ENCODE measurements at regions not wholly inside any gene's neighbourhood (a gene's known extent, or its start where the extent isn't known, plus 50 kb on each side); places are given as distances from the start of the nearest gene placed in this dataset.

GRCh38 chr7:35355199-35355598 lies 101.3 kb upstream of the TBX20 start:
- TF ChIP-seq, protein P1, sequence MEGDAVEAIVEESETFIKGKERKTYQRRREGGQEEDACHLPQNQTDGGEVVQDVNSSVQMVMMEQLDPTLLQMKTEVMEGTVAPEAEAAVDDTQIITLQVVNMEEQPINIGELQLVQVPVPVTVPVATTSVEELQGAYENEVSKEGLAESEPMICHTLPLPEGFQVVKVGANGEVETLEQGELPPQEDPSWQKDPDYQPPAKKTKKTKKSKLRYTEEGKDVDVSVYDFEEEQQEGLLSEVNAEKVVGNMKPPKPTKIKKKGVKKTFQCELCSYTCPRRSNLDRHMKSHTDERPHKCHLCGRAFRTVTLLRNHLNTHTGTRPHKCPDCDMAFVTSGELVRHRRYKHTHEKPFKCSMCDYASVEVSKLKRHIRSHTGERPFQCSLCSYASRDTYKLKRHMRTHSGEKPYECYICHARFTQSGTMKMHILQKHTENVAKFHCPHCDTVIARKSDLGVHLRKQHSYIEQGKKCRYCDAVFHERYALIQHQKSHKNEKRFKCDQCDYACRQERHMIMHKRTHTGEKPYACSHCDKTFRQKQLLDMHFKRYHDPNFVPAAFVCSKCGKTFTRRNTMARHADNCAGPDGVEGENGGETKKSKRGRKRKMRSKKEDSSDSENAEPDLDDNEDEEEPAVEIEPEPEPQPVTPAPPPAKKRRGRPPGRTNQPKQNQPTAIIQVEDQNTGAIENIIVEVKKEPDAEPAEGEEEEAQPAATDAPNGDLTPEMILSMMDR (IDR thresholded peaks at IDR 0.05 in 4 of 5, conservative IDR thresholded peaks at IDR 0.05 in 1 of 5), result no peak
- no peak for TF ChIP-seq POLR2A (IDR thresholded peaks at IDR 0.05)

All from gastrocnemius medialis (tissue), 4 donors.